Neural crest cell (in vitro differentiated cells): ENCODE measurements at regions not wholly inside any gene's neighbourhood (a gene's known extent, or its start where the extent isn't known, plus 50 kb on each side); places are given as distances from the start of the nearest gene placed in this dataset.

Experiments used
- DNase-seq: peaks from one replicate; pipeline ENCODE4 v3.0.0; 2021; ENCODE audit warnings: low read depth, mixed read lengths, low spot score
- H3K27ac Mint-ChIP-seq: one replicate; pipeline ENCODE4 v1.8.0; 2021; ENCODE audit warnings: mild to moderate bottlenecking, mixed read lengths; ENCODE audit not compliant: unreplicated experiment
- H3K27me3 Mint-ChIP-seq: 2 replicates; pipeline ENCODE4 v1.8.0; 2021; ENCODE audit warnings: low read depth, mild to moderate bottlenecking, mixed read lengths
- H3K36me3 Mint-ChIP-seq: 2 replicates; pipeline ENCODE4 v1.8.0; 2021; ENCODE audit warnings: low read depth, mild to moderate bottlenecking, mixed read lengths
- H3K4me1 Mint-ChIP-seq: 2 replicates; pipeline ENCODE4 v1.8.0; 2021; ENCODE audit warnings: mixed read lengths
- H3K4me3 Mint-ChIP-seq: one replicate; pipeline ENCODE4 v1.8.0; 2021; ENCODE audit warnings: mild to moderate bottlenecking, mixed read lengths
- H3K9me3 Mint-ChIP-seq: 2 replicates; pipeline ENCODE4 v1.8.0; 2021; ENCODE audit warnings: mixed read lengths
- TF ChIP-seq, protein P1 (sequence below): fragments of 200-600 bp; sonication (generic); conservative IDR thresholded peaks from 2 replicates; pipeline ENCODE4 v1.5.0; 2021; ENCODE audit warnings: antibody characterized with exemption, mild to moderate bottlenecking

GRCh38 chr2:234298918-234299317 lies 198.0 kb downstream of the ARL4C start:
- DNase-seq = no peak
- Mint-ChIP-seq H3K27me3 (no peaks in the 10 kb centered on the region), H3K36me3 (no peaks in the 10 kb centered on the region), H3K4me3 (no peak overlapping the region), H3K27ac (no peak overlapping the region), H3K4me1 (no peaks in the 10 kb centered on the region), H3K9me3 (no peaks in the 10 kb centered on the region)
- TF ChIP-seq, protein P1, sequence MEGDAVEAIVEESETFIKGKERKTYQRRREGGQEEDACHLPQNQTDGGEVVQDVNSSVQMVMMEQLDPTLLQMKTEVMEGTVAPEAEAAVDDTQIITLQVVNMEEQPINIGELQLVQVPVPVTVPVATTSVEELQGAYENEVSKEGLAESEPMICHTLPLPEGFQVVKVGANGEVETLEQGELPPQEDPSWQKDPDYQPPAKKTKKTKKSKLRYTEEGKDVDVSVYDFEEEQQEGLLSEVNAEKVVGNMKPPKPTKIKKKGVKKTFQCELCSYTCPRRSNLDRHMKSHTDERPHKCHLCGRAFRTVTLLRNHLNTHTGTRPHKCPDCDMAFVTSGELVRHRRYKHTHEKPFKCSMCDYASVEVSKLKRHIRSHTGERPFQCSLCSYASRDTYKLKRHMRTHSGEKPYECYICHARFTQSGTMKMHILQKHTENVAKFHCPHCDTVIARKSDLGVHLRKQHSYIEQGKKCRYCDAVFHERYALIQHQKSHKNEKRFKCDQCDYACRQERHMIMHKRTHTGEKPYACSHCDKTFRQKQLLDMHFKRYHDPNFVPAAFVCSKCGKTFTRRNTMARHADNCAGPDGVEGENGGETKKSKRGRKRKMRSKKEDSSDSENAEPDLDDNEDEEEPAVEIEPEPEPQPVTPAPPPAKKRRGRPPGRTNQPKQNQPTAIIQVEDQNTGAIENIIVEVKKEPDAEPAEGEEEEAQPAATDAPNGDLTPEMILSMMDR = no peak

DNA sequence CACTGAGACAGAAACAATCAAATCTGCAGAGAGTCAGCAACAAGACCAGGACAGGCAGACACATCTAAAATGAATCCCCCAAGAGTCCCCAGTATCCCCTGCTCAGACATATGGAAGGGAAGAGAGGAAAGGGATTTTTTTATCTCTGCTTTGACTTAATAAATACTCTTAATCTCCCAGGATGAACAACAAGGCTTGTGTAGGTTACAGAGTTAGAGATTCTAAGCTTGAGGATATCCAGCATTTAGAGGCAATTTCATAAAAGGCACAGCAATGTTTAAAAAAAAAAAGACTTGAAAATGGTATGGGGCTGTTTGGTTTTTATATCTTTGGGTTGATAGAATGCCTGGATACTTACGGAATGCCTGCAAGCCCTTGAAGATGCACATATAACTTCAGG lies 199.9 kb downstream of the ARL4C start:
- H3K4me1 Mint-ChIP-seq = peaks cover 9% of the 10 kb centered on the region
- TF ChIP-seq, protein P1 = no peak
- DNase-seq = no peak
- no peaks in the 10 kb centered on the region for H3K36me3 Mint-ChIP-seq
- H3K4me3 Mint-ChIP-seq = no peak overlapping the region
- H3K9me3 Mint-ChIP-seq = no peaks in the 10 kb centered on the region
- no peaks in the 10 kb centered on the region for H3K27me3 Mint-ChIP-seq
- H3K27ac Mint-ChIP-seq = peak overlapping the region; percentile 83

DNA sequence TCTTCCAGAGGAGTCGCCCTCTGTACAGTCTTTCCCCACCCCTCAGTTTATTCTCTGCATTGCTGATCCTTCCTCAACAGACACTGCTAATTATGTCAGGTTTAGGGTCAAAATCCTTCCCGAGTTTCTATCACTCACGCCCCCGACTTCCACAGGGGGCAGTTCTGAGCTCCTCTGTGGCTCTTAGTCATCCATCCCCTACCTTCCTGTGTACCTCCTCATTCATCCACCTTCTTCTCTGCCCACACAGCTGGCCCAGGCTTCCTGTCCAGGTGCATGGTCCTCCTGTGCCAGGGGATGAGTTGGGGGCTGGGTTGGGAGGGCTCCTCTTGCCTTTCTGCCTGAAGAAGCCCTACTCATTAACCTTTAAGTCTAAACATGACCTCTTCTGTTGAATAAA lies 202.9 kb downstream of the ARL4C start:
- no peaks in the 10 kb centered on the region for H3K9me3 Mint-ChIP-seq

GRCh38 chr2:234292962-234293243 lies 204.0 kb downstream of the ARL4C start:
- Mint-ChIP-seq H3K4me1 (peaks cover 19% of the 10 kb centered on the region), H3K27ac (no peak overlapping the region), H3K27me3 (no peaks in the 10 kb centered on the region), H3K36me3 (no peaks in the 10 kb centered on the region), H3K4me3 (no peak overlapping the region), H3K9me3 (no peaks in the 10 kb centered on the region)
- TF ChIP-seq, protein P1 = no peak
- DNase-seq = no peak

More for the DNA sequence above, 202.9 kb downstream of the ARL4C start:
- DNase-seq = no peak
- no peaks in the 10 kb centered on the region for H3K36me3 Mint-ChIP-seq
- TF ChIP-seq, protein P1 = peak; percentile 21
- no peaks in the 10 kb centered on the region for H3K27me3 Mint-ChIP-seq
- peaks cover 19% of the 10 kb centered on the region for H3K4me1 Mint-ChIP-seq
- H3K27ac Mint-ChIP-seq = no peak overlapping the region
- no peak overlapping the region for H3K4me3 Mint-ChIP-seq

GRCh38 chr2:234292205-234292961 lies 204.5 kb downstream of the ARL4C start:
- no peaks in the 10 kb centered on the region for H3K27me3 Mint-ChIP-seq
- no peak overlapping the region for H3K27ac Mint-ChIP-seq
- no peaks in the 10 kb centered on the region for H3K9me3 Mint-ChIP-seq
- no peak for DNase-seq
- TF ChIP-seq, protein P1 = no peak
- no peak overlapping the region for H3K4me3 Mint-ChIP-seq
- H3K4me1 Mint-ChIP-seq = peaks cover 19% of the 10 kb centered on the region
- H3K36me3 Mint-ChIP-seq = no peaks in the 10 kb centered on the region
